Epithelial cell of proximal tubule (primary cell): ENCODE measurements at regions not wholly inside any gene's neighbourhood (a gene's known extent, or its start where the extent isn't known, plus 50 kb on each side); places are given as distances from the start of the nearest gene placed in this dataset.
"Not testable (repeated sequence)": the region's sequence is repeated elsewhere in the genome, so short reads cannot be mapped to it uniquely, and the experiment has no call there.

ENCODE experiments used
- DNase-seq: peaks from one replicate; pipeline ENCODE4 v3.0.0-alpha.2; 2011; ENCODE audit warnings: low read depth
- H3K4me3 ChIP-seq: 2 replicates; pipeline ENCODE4 v1.5.1; 2011; ENCODE audit warnings: low read depth, mild to moderate bottlenecking, low read length
- TF ChIP-seq, protein P1 (sequence below): conservative IDR thresholded peaks from 2 replicates; pipeline ENCODE4 v1.5.1; 2012; ENCODE audit warnings: low read depth, mild to moderate bottlenecking, low read length

DNA sequence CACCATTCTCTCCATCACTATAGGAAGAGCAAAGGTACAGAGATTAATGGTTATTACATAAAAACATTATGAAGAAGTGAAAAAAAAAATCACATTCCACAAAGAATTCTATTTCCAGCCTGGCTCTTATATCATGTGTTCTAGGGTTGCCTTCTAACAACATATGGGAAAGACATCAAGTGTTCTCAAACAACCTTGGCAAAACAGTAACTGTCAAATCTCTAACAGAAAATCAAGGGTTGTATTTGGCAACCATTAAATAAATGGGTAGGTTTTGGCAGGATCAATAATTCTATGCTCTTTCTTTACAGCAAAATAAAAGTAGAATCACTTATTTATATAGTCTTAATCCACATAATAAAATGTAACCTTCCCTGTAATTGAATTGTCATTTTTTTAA lies 728.9 kb downstream of the MAT2B start:
- H3K4me3 ChIP-seq: no peak overlapping the region
- TF ChIP-seq, protein P1, sequence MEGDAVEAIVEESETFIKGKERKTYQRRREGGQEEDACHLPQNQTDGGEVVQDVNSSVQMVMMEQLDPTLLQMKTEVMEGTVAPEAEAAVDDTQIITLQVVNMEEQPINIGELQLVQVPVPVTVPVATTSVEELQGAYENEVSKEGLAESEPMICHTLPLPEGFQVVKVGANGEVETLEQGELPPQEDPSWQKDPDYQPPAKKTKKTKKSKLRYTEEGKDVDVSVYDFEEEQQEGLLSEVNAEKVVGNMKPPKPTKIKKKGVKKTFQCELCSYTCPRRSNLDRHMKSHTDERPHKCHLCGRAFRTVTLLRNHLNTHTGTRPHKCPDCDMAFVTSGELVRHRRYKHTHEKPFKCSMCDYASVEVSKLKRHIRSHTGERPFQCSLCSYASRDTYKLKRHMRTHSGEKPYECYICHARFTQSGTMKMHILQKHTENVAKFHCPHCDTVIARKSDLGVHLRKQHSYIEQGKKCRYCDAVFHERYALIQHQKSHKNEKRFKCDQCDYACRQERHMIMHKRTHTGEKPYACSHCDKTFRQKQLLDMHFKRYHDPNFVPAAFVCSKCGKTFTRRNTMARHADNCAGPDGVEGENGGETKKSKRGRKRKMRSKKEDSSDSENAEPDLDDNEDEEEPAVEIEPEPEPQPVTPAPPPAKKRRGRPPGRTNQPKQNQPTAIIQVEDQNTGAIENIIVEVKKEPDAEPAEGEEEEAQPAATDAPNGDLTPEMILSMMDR: no peak
- DNase-seq: no peak

- DNase-seq: peak; percentile 55
- H3K4me3 ChIP-seq: no peak overlapping the region
- TF ChIP-seq, protein P1: no peak
Observed at GRCh38 chr5:164235300-164235891, 730.0 kb downstream of the MAT2B start.

- no peak for DNase-seq
- TF ChIP-seq, protein P1: no peak
- H3K4me3 ChIP-seq: no peak overlapping the region
Observed at GRCh38 chr5:164237486-164237885, 732.1 kb downstream of the MAT2B start.

GRCh38 chr5:164251781-164252180 lies 746.4 kb downstream of the MAT2B start:
- not testable (repeated sequence) for DNase-seq, H3K4me3 ChIP-seq

DNA sequence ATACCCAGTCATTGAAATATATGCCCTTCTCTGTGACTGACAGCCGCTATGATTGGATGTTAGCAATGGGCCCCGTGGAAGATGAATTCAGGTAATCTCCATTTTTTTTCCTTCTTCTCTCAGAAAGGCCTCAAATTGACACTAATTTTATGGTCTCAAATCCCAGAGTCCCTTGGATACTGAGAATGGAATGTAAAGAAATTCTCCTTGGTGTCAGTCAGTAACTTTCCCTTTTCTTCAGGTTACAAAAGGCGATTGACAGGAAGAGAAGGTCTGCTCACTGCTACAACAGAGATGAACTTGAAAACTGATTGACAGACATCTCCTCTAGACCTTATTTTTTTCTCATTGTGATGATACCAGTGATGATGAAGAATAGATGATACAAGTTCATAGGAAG lies 748.3 kb downstream of the MAT2B start:
- H3K4me3 ChIP-seq: no peak overlapping the region
- DNase-seq: no peak
- TF ChIP-seq, protein P1: no peak

DNA sequence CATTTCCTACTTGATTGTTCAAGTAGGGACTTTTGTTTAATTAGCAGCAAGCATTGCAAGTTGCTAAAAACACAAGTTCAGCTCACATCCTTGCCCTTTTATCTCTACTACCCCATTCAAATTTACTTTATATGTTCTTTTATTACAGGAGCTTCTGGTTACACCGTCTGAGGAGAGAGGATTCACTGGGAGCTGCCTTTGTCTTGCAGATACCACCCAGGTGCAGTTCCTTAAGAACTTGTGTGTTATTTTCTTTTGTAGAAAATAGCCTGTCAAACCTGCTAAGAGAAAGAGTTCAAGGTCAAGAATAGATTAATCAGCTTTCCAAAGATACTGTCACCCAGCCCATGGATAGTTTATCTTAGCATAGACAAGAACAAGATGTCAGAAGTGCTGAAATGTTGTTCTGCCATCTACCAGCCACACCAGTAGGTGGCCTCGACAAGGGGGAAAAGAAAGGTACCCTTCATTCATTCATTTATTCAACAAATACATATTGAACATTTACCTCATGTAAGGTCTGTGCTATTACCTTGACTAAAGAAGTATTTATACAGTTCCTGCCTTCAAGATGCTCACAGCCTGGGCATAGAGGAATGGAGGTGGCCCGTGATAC lies 750.3 kb downstream of the MAT2B start:
- TF ChIP-seq, protein P1: peak; percentile 33
- DNase-seq: no peak
- no peak overlapping the region for H3K4me3 ChIP-seq

DNA sequence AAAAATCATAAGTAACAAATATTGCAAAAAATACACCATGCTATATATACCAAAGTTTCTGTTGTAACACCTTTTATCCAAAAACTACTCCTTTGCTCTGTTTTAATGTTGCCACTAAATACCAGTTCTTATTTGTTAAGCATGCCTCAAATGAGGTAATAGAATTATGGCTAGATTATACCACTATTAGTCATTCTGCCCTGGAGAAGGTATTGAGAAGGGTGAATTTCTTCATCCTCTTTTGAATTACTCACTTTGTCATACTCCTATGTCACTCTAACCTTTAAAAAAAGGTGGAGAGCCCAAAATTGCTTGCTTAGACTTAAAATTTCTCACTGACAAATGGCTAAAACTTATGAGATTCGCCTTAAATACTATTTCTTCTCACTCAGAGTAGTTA lies 750.9 kb downstream of the MAT2B start:
- TF ChIP-seq, protein P1: no peak
- no peak overlapping the region for H3K4me3 ChIP-seq
- DNase-seq: no peak
